Stomach (tissue), 4 donors: ENCODE measurements at regions not wholly inside any gene's neighbourhood (a gene's known extent, or its start where the extent isn't known, plus 50 kb on each side); places are given as distances from the start of the nearest gene placed in this dataset.

ENCODE experiments used
- CTCF ChIP-seq, 7 experiments: fragments of 450-650 bp in 4 of 7; fragments of 200-600 bp in 3 of 7; sonication (generic) in 3 of 7; IDR thresholded peaks; one replicate each; pipeline ENCODE4 v1.5.1; 2016 to 2019; ENCODE audit warnings: antibody characterized with exemption in 7 of 7, control low read depth in 2 of 7, mild to moderate bottlenecking in 1 of 7
- POLR2A ChIP-seq, 4 donors: fragments of 450-650 bp; IDR thresholded peaks; one replicate each; pipeline ENCODE4 v1.6.1; 2016; ENCODE audit warnings: antibody characterized with exemption in 4 of 4, control low read depth in 2 of 4, mild to moderate bottlenecking in 1 of 4, moderate library complexity in 1 of 4

GRCh38 chr16:87170310-87170709, 146.9 kb downstream of the C16orf95 start:
- TF ChIP-seq CTCF (IDR thresholded peaks at IDR 0.05) (no peak), POLR2A (IDR thresholded peaks at IDR 0.05) (no peak)
